Stimulated activated CD8-positive, alpha-beta memory T cell treated with anti-CD3 and anti-CD28 coated beads, Interleukin-15, amount 100 ng/mL, for 4 hours (primary cell): ENCODE measurements at regions not wholly inside any gene's neighbourhood (a gene's known extent, or its start where the extent isn't known, plus 50 kb on each side); places are given as distances from the start of the nearest gene placed in this dataset.
"Not testable (repeated sequence)": the region's sequence is repeated elsewhere in the genome, so short reads cannot be mapped to it uniquely, and the experiment has no call there.

ENCODE experiments used
- DNase-seq, 2 donors: peaks; one replicate each; pipeline ENCODE4 v3.0.0-alpha.2; 2020; ENCODE audit warnings: low read depth in 2 of 2

GRCh38 chr22:48926136-48926535, 901.5 kb downstream of the BRD1 start:
- no peak for DNase-seq

GRCh38 chr22:48925450-48925849, 902.2 kb downstream of the BRD1 start:
- DNase-seq = no peak

- no peak for DNase-seq
Observed at GRCh38 chr22:48923996-48924395, 903.7 kb downstream of the BRD1 start.

- no peak for DNase-seq
Observed at GRCh38 chr22:48923165-48923865, 904.4 kb downstream of the BRD1 start.

- DNase-seq = no peak
Observed at GRCh38 chr22:48921411-48921903, 906.2 kb downstream of the BRD1 start.

- DNase-seq = no peak
Observed at GRCh38 chr22:48920776-48921241, 906.9 kb downstream of the BRD1 start.

GRCh38 chr22:48919851-48920589, 907.7 kb downstream of the BRD1 start:
- no peak for DNase-seq

- no peak for DNase-seq
Observed at GRCh38 chr22:48919187-48919590, 908.5 kb downstream of the BRD1 start.

- no peak for DNase-seq
Observed at GRCh38 chr22:48918585-48919186, 909.0 kb downstream of the BRD1 start.

- not testable (repeated sequence) for DNase-seq
Observed at GRCh38 chr22:48912356-48913066, 915.2 kb downstream of the BRD1 start.

- DNase-seq = not testable (repeated sequence)
Observed at GRCh38 chr22:48911647-48912046, 916.0 kb downstream of the BRD1 start.

GRCh38 chr22:48911067-48911466, 916.6 kb downstream of the BRD1 start:
- DNase-seq = not testable (repeated sequence)

- no peak for DNase-seq
Observed at GRCh38 chr22:48908547-48908946, 919.1 kb downstream of the BRD1 start.

GRCh38 chr22:48907591-48907990, 920.1 kb downstream of the BRD1 start:
- DNase-seq = no peak

- no peak for DNase-seq
Observed at GRCh38 chr22:48906216-48906835, 921.3 kb downstream of the BRD1 start.

- DNase-seq = no peak
Observed at GRCh38 chr22:48905206-48905975, 922.3 kb downstream of the BRD1 start.

- DNase-seq = no peak
Observed at GRCh38 chr22:48902983-48903650, 924.6 kb downstream of the BRD1 start.

- no peak for DNase-seq
Observed at GRCh38 chr22:48902001-48902869, 925.4 kb downstream of the BRD1 start.

GRCh38 chr22:48901324-48901723, 926.3 kb downstream of the BRD1 start:
- DNase-seq = no peak
